ENCODE measurements at regions not wholly inside any gene's neighbourhood (a gene's known extent, or its start where the extent isn't known, plus 50 kb on each side); places are given as distances from the start of the nearest gene placed in this dataset.

GRCh38 chr1:88014131-88014530, 669.9 kb upstream of the PKN2 start:
- TF ChIP-seq CTCF (IDR thresholded peaks at IDR 0.05) (no peak), POLR2A (IDR thresholded peaks at IDR 0.05) (no peak)
